GM21390 (cell line): ENCODE measurements at regions not wholly inside any gene's neighbourhood (a gene's known extent, or its start where the extent isn't known, plus 50 kb on each side); places are given as distances from the start of the nearest gene placed in this dataset.
"Not testable (repeated sequence)": the region's sequence is repeated elsewhere in the genome, so short reads cannot be mapped to it uniquely, and the experiment has no call there.

ENCODE experiments used
- ATAC-seq: cut with Tn5 transposase; IDR thresholded peaks from one replicate; pipeline ENCODE4 v1.9.1; 2021; ENCODE audit not compliant: unreplicated experiment

GRCh38 chr3:164927728-164928127, 150.6 kb downstream of the SI start:
- no peak for ATAC-seq

GRCh38 chr3:164918905-164919304, 159.4 kb downstream of the SI start:
- ATAC-seq: no peak

- ATAC-seq: no peak
Measured at GRCh38 chr3:164912916-164913315, 165.4 kb downstream of the SI start.

GRCh38 chr3:164903820-164904451, 174.4 kb downstream of the SI start:
- ATAC-seq: no peak

- no peak for ATAC-seq
Measured at GRCh38 chr3:164897342-164897741, 181.0 kb downstream of the SI start.

- ATAC-seq: no peak
Measured at GRCh38 chr3:164890061-164890460, 188.2 kb downstream of the SI start.

GRCh38 chr3:164883171-164883570, 195.1 kb downstream of the SI start:
- no peak for ATAC-seq

GRCh38 chr3:164879201-164879600, 199.1 kb downstream of the SI start:
- ATAC-seq: no peak

GRCh38 chr3:164864454-164864853, 213.8 kb downstream of the SI start:
- no peak for ATAC-seq

GRCh38 chr3:164852866-164853265, 225.4 kb downstream of the SI start:
- no peak for ATAC-seq

GRCh38 chr3:164851905-164852304, 226.4 kb downstream of the SI start:
- no peak for ATAC-seq

- ATAC-seq: no peak
Measured at GRCh38 chr3:164851204-164851603, 227.1 kb downstream of the SI start.

- ATAC-seq: no peak
Measured at GRCh38 chr3:164848923-164849322, 229.4 kb downstream of the SI start.

GRCh38 chr3:164845739-164846138, 232.6 kb downstream of the SI start:
- no peak for ATAC-seq

- ATAC-seq: no peak
Measured at GRCh38 chr3:164832216-164832615, 246.1 kb downstream of the SI start.

GRCh38 chr3:164818318-164818717, 260.0 kb downstream of the SI start:
- ATAC-seq: no peak

GRCh38 chr3:164814106-164814505, 264.2 kb downstream of the SI start:
- no peak for ATAC-seq

GRCh38 chr3:164812042-164812441, 266.3 kb downstream of the SI start:
- no peak for ATAC-seq

- no peak for ATAC-seq
Measured at GRCh38 chr3:164806188-164806587, 272.1 kb downstream of the SI start.

GRCh38 chr3:164794099-164794498, 284.2 kb downstream of the SI start:
- no peak for ATAC-seq

- no peak for ATAC-seq
Measured at GRCh38 chr3:164791263-164791662, 287.0 kb downstream of the SI start.

- not testable (repeated sequence) for ATAC-seq
Measured at GRCh38 chr3:164784407-164784806, 293.9 kb downstream of the SI start.

- no peak for ATAC-seq
Measured at GRCh38 chr3:164781755-164782154, 296.5 kb downstream of the SI start.
